ENCODE measurements at regions not wholly inside any gene's neighbourhood (a gene's known extent, or its start where the extent isn't known, plus 50 kb on each side); places are given as distances from the start of the nearest gene placed in this dataset.
"Not testable (repeated sequence)": the region's sequence is repeated elsewhere in the genome, so short reads cannot be mapped to it uniquely, and the experiment has no call there.

GRCh38 chr17:71422968-71423367 is 697.9 kb upstream of the SOX9 start:
- DNase-seq (ENCODE audit: low spot score): no peak

- peak; percentile 45 for DNase-seq (ENCODE audit: low spot score)
Measured at GRCh38 chr17:71423871-71424546, 696.8 kb upstream of the SOX9 start.

GRCh38 chr17:71427801-71428200 is 693.0 kb upstream of the SOX9 start:
- DNase-seq (ENCODE audit: low spot score): no peak

- no peak for DNase-seq (ENCODE audit: low spot score)
Measured at GRCh38 chr17:71428897-71429296, 691.9 kb upstream of the SOX9 start.

- DNase-seq (ENCODE audit: low spot score): no peak
Measured at GRCh38 chr17:71430281-71430680, 690.5 kb upstream of the SOX9 start.

- no peak for DNase-seq (ENCODE audit: low spot score)
Measured at GRCh38 chr17:71431146-71431545, 689.7 kb upstream of the SOX9 start.

- no peak for DNase-seq (ENCODE audit: low spot score)
Measured at GRCh38 chr17:71432378-71433315, 688.2 kb upstream of the SOX9 start.

- no peak for DNase-seq (ENCODE audit: low spot score)
Measured at GRCh38 chr17:71434716-71435115, 686.1 kb upstream of the SOX9 start.

GRCh38 chr17:71436479-71436878 is 684.3 kb upstream of the SOX9 start:
- DNase-seq (ENCODE audit: low spot score): no peak

- DNase-seq (ENCODE audit: low spot score): no peak
Measured at GRCh38 chr17:71437166-71437565, 683.7 kb upstream of the SOX9 start.

GRCh38 chr17:71438631-71439146 is 682.1 kb upstream of the SOX9 start:
- DNase-seq (ENCODE audit: low spot score): peak; percentile 41

GRCh38 chr17:71440513-71440912 is 680.3 kb upstream of the SOX9 start:
- DNase-seq (ENCODE audit: low spot score): peak; percentile 75

GRCh38 chr17:71441098-71441497 is 679.7 kb upstream of the SOX9 start:
- DNase-seq (ENCODE audit: low spot score): peak; percentile 63

GRCh38 chr17:71444078-71444477 is 676.7 kb upstream of the SOX9 start:
- DNase-seq (ENCODE audit: low spot score): no peak

GRCh38 chr17:71446645-71447437 is 674.0 kb upstream of the SOX9 start:
- DNase-seq (ENCODE audit: low spot score): no peak

GRCh38 chr17:71447644-71448043 is 673.2 kb upstream of the SOX9 start:
- no peak for DNase-seq (ENCODE audit: low spot score)

GRCh38 chr17:71450657-71451056 is 670.2 kb upstream of the SOX9 start:
- not testable (repeated sequence) for DNase-seq (ENCODE audit: low spot score)

GRCh38 chr17:71453876-71454422 is 666.9 kb upstream of the SOX9 start:
- DNase-seq (ENCODE audit: low spot score): no peak

- no peak for DNase-seq (ENCODE audit: low spot score)
Measured at GRCh38 chr17:71455219-71455618, 665.6 kb upstream of the SOX9 start.

- no peak for DNase-seq (ENCODE audit: low spot score)
Measured at GRCh38 chr17:71458322-71458721, 662.5 kb upstream of the SOX9 start.

GRCh38 chr17:71460943-71461342 is 659.9 kb upstream of the SOX9 start:
- peak; percentile 49 for DNase-seq (ENCODE audit: low spot score)
